Esophagus squamous epithelium (tissue), 4 donors: ENCODE measurements at regions not wholly inside any gene's neighbourhood (a gene's known extent, or its start where the extent isn't known, plus 50 kb on each side); places are given as distances from the start of the nearest gene placed in this dataset.

ENCODE experiments used
- CTCF ChIP-seq, 6 experiments: fragments of 450-650 bp in 4 of 6; fragments of 200-600 bp in 2 of 6; sonication (generic) in 2 of 6; IDR thresholded peaks; one replicate each; pipeline ENCODE4 v1.5.1; 2016 to 2019; ENCODE audit warnings: antibody characterized with exemption in 6 of 6, mild to moderate bottlenecking in 4 of 6, moderate library complexity in 4 of 6
- POLR2A ChIP-seq, 4 donors: fragments of 450-650 bp; IDR thresholded peaks; one replicate each; pipeline ENCODE4 v1.6.1; 2017; ENCODE audit warnings: antibody characterized with exemption in 4 of 4, mild to moderate bottlenecking in 4 of 4, moderate library complexity in 3 of 4

DNA sequence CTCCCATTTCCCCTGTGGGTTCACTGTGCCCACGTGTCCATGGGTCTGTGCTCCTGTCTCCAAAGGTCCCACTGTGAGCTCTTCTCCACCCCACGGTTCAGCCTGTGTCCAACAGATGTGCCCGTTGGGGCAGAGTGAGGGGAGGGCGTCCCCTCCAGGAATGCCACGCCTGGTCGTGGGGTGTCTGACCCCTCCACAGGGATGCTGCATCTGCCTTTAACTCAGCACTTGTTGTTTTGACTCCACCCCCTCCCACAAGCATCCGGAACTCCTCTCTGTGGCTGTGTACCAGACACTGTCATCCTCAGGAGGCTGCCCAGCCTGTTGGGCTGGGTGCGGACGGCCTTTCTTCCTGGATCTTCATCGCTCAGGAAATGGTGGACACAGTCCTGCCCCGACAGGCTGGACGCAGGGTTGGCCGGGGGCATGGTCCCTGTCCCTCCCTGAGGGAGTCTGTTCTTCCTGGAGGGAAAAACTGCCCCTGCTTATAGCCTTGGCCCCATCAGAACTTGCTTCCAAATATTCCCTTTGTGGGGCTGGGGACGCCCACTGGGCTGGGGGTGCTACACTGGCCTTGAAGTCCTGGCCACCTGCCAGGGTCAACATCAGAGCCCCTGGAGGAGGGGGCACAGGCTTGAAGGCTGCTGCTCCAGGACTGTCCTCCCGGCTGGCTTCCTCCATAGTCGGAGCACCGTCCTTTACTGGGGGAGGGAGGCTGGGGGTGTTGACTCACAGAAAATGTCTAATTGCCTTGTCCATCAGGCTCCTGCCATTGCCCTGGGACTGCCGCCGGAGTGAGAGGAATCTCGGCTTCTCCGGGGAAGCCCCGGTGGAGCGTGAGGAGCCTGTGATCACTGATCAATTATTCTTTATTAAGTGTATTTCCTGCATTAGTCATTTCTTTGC is 182.0 kb upstream of the C1orf174 start:
- no peak for TF ChIP-seq CTCF (IDR thresholded peaks at IDR 0.05)
- no peak for TF ChIP-seq POLR2A (IDR thresholded peaks at IDR 0.05)
